OCI-M2 (cell line): ENCODE measurements at regions not wholly inside any gene's neighbourhood (a gene's known extent, or its start where the extent isn't known, plus 50 kb on each side); places are given as distances from the start of the nearest gene placed in this dataset.
"Not testable (repeated sequence)": the region's sequence is repeated elsewhere in the genome, so short reads cannot be mapped to it uniquely, and the experiment has no call there.

Source experiments
- DNase-seq: peaks from one replicate; lab custom pipeline; 2025; ENCODE audit not compliant: unreplicated experiment; lab: John Stamatoyannopoulos, UW

- not testable (repeated sequence) for DNase-seq
Observed at GRCh38 chr12:87194389-87194788, 834.8 kb downstream of the C12orf50 start.

GRCh38 chr12:87185367-87185766, 843.8 kb downstream of the C12orf50 start:
- no peak for DNase-seq

- DNase-seq: no peak
Observed at GRCh38 chr12:87182696-87183233, 846.4 kb downstream of the C12orf50 start.

- no peak for DNase-seq
Observed at GRCh38 chr12:87171356-87171755, 857.8 kb downstream of the C12orf50 start.

GRCh38 chr12:87169010-87169409, 860.2 kb downstream of the C12orf50 start:
- no peak for DNase-seq

- DNase-seq: no peak
Observed at GRCh38 chr12:87165733-87166375, 863.3 kb downstream of the C12orf50 start.

GRCh38 chr12:87163122-87163521, 866.1 kb downstream of the C12orf50 start:
- DNase-seq: no peak

- DNase-seq: no peak
Observed at GRCh38 chr12:87160848-87161601, 868.2 kb downstream of the C12orf50 start.

- no peak for DNase-seq
Observed at GRCh38 chr12:87157791-87158190, 871.4 kb downstream of the C12orf50 start.

GRCh38 chr12:87155621-87156020, 873.6 kb downstream of the C12orf50 start:
- DNase-seq: no peak

GRCh38 chr12:87152841-87153528, 876.2 kb downstream of the C12orf50 start:
- DNase-seq: no peak

- no peak for DNase-seq
Observed at GRCh38 chr12:87152075-87152474, 877.1 kb downstream of the C12orf50 start.

GRCh38 chr12:87150969-87151662, 878.1 kb downstream of the C12orf50 start:
- no peak for DNase-seq

GRCh38 chr12:87142342-87142741, 886.2 kb upstream of the MGAT4C start:
- no peak for DNase-seq

- DNase-seq: no peak
Observed at GRCh38 chr12:87141091-87141490, 884.9 kb upstream of the MGAT4C start.

- no peak for DNase-seq
Observed at GRCh38 chr12:87140262-87140661, 884.1 kb upstream of the MGAT4C start.

GRCh38 chr12:87137220-87137619, 881.0 kb upstream of the MGAT4C start:
- DNase-seq: no peak

GRCh38 chr12:87136330-87136976, 880.3 kb upstream of the MGAT4C start:
- DNase-seq: no peak

GRCh38 chr12:87127272-87127671, 871.1 kb upstream of the MGAT4C start:
- DNase-seq: no peak

- DNase-seq: no peak
Observed at GRCh38 chr12:87121896-87122295, 865.7 kb upstream of the MGAT4C start.

GRCh38 chr12:87120440-87120839, 864.2 kb upstream of the MGAT4C start:
- DNase-seq: no peak
